ENCODE measurements at regions not wholly inside any gene's neighbourhood (a gene's known extent, or its start where the extent isn't known, plus 50 kb on each side); places are given as distances from the start of the nearest gene placed in this dataset.
"Not testable (repeated sequence)": the region's sequence is repeated elsewhere in the genome, so short reads cannot be mapped to it uniquely, and the experiment has no call there.

- DNase-seq, result no peak
- CTCF ChIA-PET, result no interaction called here
- Mint-ChIP-seq H3K4me3 (no peak overlapping the region), H3K9me3 (peaks cover 2% of the 10 kb centered on the region), H3K36me3 (ENCODE audit: low read depth) (peaks cover 2% of the 10 kb centered on the region), H3K27me3 (ENCODE audit: low read depth) (no peaks in the 10 kb centered on the region), H3K4me1 (ENCODE audit: low read depth) (no peaks in the 10 kb centered on the region), H3K27ac (no peak overlapping the region)
- intact Hi-C loops (cut with micrococcal nuclease), result no loop called here
Measured at GRCh38 chr11:38667359-38667758, 2069.3 kb upstream of the RAG2 start.

- H3K27me3 Mint-ChIP-seq (ENCODE audit: low read depth), result no peaks in the 10 kb centered on the region
- intact Hi-C loops (cut with micrococcal nuclease), result no loop called here
- H3K4me1 Mint-ChIP-seq (ENCODE audit: low read depth), result no peaks in the 10 kb centered on the region
- H3K27ac Mint-ChIP-seq, result no peak overlapping the region
- CTCF ChIA-PET, result no interaction called here
- H3K36me3 Mint-ChIP-seq (ENCODE audit: low read depth), result no peaks in the 10 kb centered on the region
- DNase-seq, result no peak
- no peak overlapping the region for H3K4me3 Mint-ChIP-seq
- H3K9me3 Mint-ChIP-seq, result peaks cover 4% of the 10 kb centered on the region
Measured at GRCh38 chr11:38648604-38649003, 2050.6 kb upstream of the RAG2 start.

- CTCF ChIA-PET, result no interaction called here
Measured at GRCh38 chr11:38646382-38646781, 2048.3 kb upstream of the RAG2 start.

GRCh38 chr11:38640854-38641253, 2042.8 kb upstream of the RAG2 start:
- H3K27me3 Mint-ChIP-seq (ENCODE audit: low read depth), result no peaks in the 10 kb centered on the region
- no peak for DNase-seq
- H3K27ac Mint-ChIP-seq, result no peak overlapping the region
- peaks cover 7% of the 10 kb centered on the region for H3K9me3 Mint-ChIP-seq
- CTCF ChIA-PET, result no interaction called here
- no peaks in the 10 kb centered on the region for H3K4me1 Mint-ChIP-seq (ENCODE audit: low read depth)
- H3K36me3 Mint-ChIP-seq (ENCODE audit: low read depth), result no peaks in the 10 kb centered on the region
- H3K4me3 Mint-ChIP-seq, result no peak overlapping the region
- intact Hi-C loops (cut with micrococcal nuclease), result no loop called here

More at GRCh38 chr11:38646382-38646781, 2048.3 kb upstream of the RAG2 start:
- Mint-ChIP-seq H3K36me3 (ENCODE audit: low read depth) (no peaks in the 10 kb centered on the region), H3K27ac (no peak overlapping the region), H3K4me1 (ENCODE audit: low read depth) (no peaks in the 10 kb centered on the region), H3K9me3 (peaks cover 1% of the 10 kb centered on the region), H3K4me3 (no peak overlapping the region), H3K27me3 (ENCODE audit: low read depth) (no peaks in the 10 kb centered on the region)
- intact Hi-C loops (cut with micrococcal nuclease), result no loop called here
- no peak for DNase-seq

GRCh38 chr11:38612701-38613100, 2014.7 kb upstream of the RAG2 start:
- H3K4me1 Mint-ChIP-seq (ENCODE audit: low read depth), result no peaks in the 10 kb centered on the region
- H3K27me3 Mint-ChIP-seq (ENCODE audit: low read depth), result no peaks in the 10 kb centered on the region
- H3K4me3 Mint-ChIP-seq, result no peak overlapping the region
- peaks cover 21% of the 10 kb centered on the region for H3K9me3 Mint-ChIP-seq
- intact Hi-C loops (cut with micrococcal nuclease), result no loop called here
- CTCF ChIA-PET, result no interaction called here
- H3K27ac Mint-ChIP-seq, result no peak overlapping the region
- no peak for DNase-seq
- H3K36me3 Mint-ChIP-seq (ENCODE audit: low read depth), result no peaks in the 10 kb centered on the region

GRCh38 chr11:38601371-38601770, 2003.3 kb upstream of the RAG2 start:
- DNase-seq; intact Hi-C loops (cut with micrococcal nuclease); H3K27ac Mint-ChIP-seq; H3K27me3 Mint-ChIP-seq (ENCODE audit: low read depth); CTCF ChIA-PET; H3K36me3 Mint-ChIP-seq (ENCODE audit: low read depth); H3K4me3 Mint-ChIP-seq; H3K4me1 Mint-ChIP-seq (ENCODE audit: low read depth): not testable (repeated sequence)
- H3K9me3 Mint-ChIP-seq, result peaks cover 13% of the 10 kb centered on the region

GRCh38 chr11:38598418-38598817, 2000.4 kb upstream of the RAG2 start:
- CTCF ChIA-PET, result no interaction called here
- no peak for DNase-seq
- intact Hi-C loops (cut with micrococcal nuclease), result no loop called here
- Mint-ChIP-seq H3K4me3 (no peak overlapping the region), H3K36me3 (ENCODE audit: low read depth) (no peaks in the 10 kb centered on the region), H3K4me1 (ENCODE audit: low read depth) (no peaks in the 10 kb centered on the region), H3K27ac (no peak overlapping the region), H3K27me3 (ENCODE audit: low read depth) (no peaks in the 10 kb centered on the region), H3K9me3 (peaks cover 13% of the 10 kb centered on the region)

- H3K27me3 Mint-ChIP-seq (ENCODE audit: low read depth); H3K4me3 Mint-ChIP-seq; intact Hi-C loops (cut with micrococcal nuclease); DNase-seq; H3K27ac Mint-ChIP-seq; CTCF ChIA-PET; H3K4me1 Mint-ChIP-seq (ENCODE audit: low read depth); H3K9me3 Mint-ChIP-seq; H3K36me3 Mint-ChIP-seq (ENCODE audit: low read depth): not testable (repeated sequence)
Measured at GRCh38 chr11:38595359-38596016, 1997.5 kb upstream of the RAG2 start.

GRCh38 chr11:38594895-38595294, 1996.9 kb upstream of the RAG2 start:
- no peaks in the 10 kb centered on the region for H3K36me3 Mint-ChIP-seq (ENCODE audit: low read depth)
- no peaks in the 10 kb centered on the region for H3K27me3 Mint-ChIP-seq (ENCODE audit: low read depth)
- CTCF ChIA-PET, result no interaction called here

GRCh38 chr11:38593649-38594048, 1995.6 kb upstream of the RAG2 start:
- no peaks in the 10 kb centered on the region for H3K27me3 Mint-ChIP-seq (ENCODE audit: low read depth)
- H3K27ac Mint-ChIP-seq, result no peak overlapping the region
- intact Hi-C loops (cut with micrococcal nuclease), result no loop called here
- no peak for DNase-seq
- H3K4me3 Mint-ChIP-seq, result no peak overlapping the region
- no peaks in the 10 kb centered on the region for H3K36me3 Mint-ChIP-seq (ENCODE audit: low read depth)
- H3K4me1 Mint-ChIP-seq (ENCODE audit: low read depth), result no peaks in the 10 kb centered on the region
- H3K9me3 Mint-ChIP-seq, result peaks cover 9% of the 10 kb centered on the region
- CTCF ChIA-PET, result no interaction called here

More at GRCh38 chr11:38594895-38595294, 1996.9 kb upstream of the RAG2 start:
- H3K4me3 Mint-ChIP-seq, result no peak overlapping the region
- intact Hi-C loops (cut with micrococcal nuclease), result no loop called here
- H3K27ac Mint-ChIP-seq, result no peak overlapping the region
- H3K9me3 Mint-ChIP-seq, result peaks cover 7% of the 10 kb centered on the region
- no peak for DNase-seq
- no peaks in the 10 kb centered on the region for H3K4me1 Mint-ChIP-seq (ENCODE audit: low read depth)

GRCh38 chr11:38582756-38583155, 1984.7 kb upstream of the RAG2 start:
- Mint-ChIP-seq H3K9me3 (peaks cover 11% of the 10 kb centered on the region), H3K27me3 (ENCODE audit: low read depth) (no peaks in the 10 kb centered on the region), H3K4me3 (no peak overlapping the region), H3K27ac (no peak overlapping the region), H3K36me3 (ENCODE audit: low read depth) (no peaks in the 10 kb centered on the region), H3K4me1 (ENCODE audit: low read depth) (no peaks in the 10 kb centered on the region)
- intact Hi-C loops (cut with micrococcal nuclease), result no loop called here
- no peak for DNase-seq
- CTCF ChIA-PET, result no interaction called here

GRCh38 chr11:38582151-38582550, 1984.1 kb upstream of the RAG2 start:
- no peak overlapping the region for H3K4me3 Mint-ChIP-seq
- H3K27me3 Mint-ChIP-seq (ENCODE audit: low read depth), result no peaks in the 10 kb centered on the region
- DNase-seq, result no peak
- H3K36me3 Mint-ChIP-seq (ENCODE audit: low read depth), result no peaks in the 10 kb centered on the region
- H3K4me1 Mint-ChIP-seq (ENCODE audit: low read depth), result no peaks in the 10 kb centered on the region
- intact Hi-C loops (cut with micrococcal nuclease), result no loop called here
- no peak overlapping the region for H3K27ac Mint-ChIP-seq
- H3K9me3 Mint-ChIP-seq, result peaks cover 17% of the 10 kb centered on the region
- CTCF ChIA-PET, result no interaction called here

GRCh38 chr11:38577769-38578168, 1979.7 kb upstream of the RAG2 start:
- no peak overlapping the region for H3K4me3 Mint-ChIP-seq
- no peaks in the 10 kb centered on the region for H3K4me1 Mint-ChIP-seq (ENCODE audit: low read depth)
- peaks cover 21% of the 10 kb centered on the region for H3K9me3 Mint-ChIP-seq
- H3K27ac Mint-ChIP-seq, result no peak overlapping the region
- CTCF ChIA-PET, result no interaction called here
- no peaks in the 10 kb centered on the region for H3K27me3 Mint-ChIP-seq (ENCODE audit: low read depth)
- no peak for DNase-seq
- intact Hi-C loops (cut with micrococcal nuclease), result no loop called here
- H3K36me3 Mint-ChIP-seq (ENCODE audit: low read depth), result no peaks in the 10 kb centered on the region

- Mint-ChIP-seq H3K36me3 (ENCODE audit: low read depth) (no peaks in the 10 kb centered on the region), H3K27ac (no peak overlapping the region), H3K9me3 (peaks cover 2% of the 10 kb centered on the region), H3K27me3 (ENCODE audit: low read depth) (no peaks in the 10 kb centered on the region), H3K4me3 (no peak overlapping the region), H3K4me1 (ENCODE audit: low read depth) (no peaks in the 10 kb centered on the region)
- DNase-seq, result no peak
- CTCF ChIA-PET, result no interaction called here
- intact Hi-C loops (cut with micrococcal nuclease), result no loop called here
Measured at GRCh38 chr11:38562562-38562961, 1964.5 kb upstream of the RAG2 start.

Data from activated naive CD4-positive, alpha-beta T cell treated with anti-CD3 and anti-CD28 coated beads for 36 hours (primary cell).